Islet of Langerhans (tissue), 1 donor: ENCODE measurements at regions not wholly inside any gene's neighbourhood (a gene's known extent, or its start where the extent isn't known, plus 50 kb on each side); places are given as distances from the start of the nearest gene placed in this dataset.
"Not testable (repeated sequence)": the region's sequence is repeated elsewhere in the genome, so short reads cannot be mapped to it uniquely, and the experiment has no call there.

ENCODE experiments used
- FAIRE-seq: peaks from one replicate; lab custom pipeline; 2011; peaks lifted over from hg19 to GRCh38; lab: Jason Lieb, UNC

DNA sequence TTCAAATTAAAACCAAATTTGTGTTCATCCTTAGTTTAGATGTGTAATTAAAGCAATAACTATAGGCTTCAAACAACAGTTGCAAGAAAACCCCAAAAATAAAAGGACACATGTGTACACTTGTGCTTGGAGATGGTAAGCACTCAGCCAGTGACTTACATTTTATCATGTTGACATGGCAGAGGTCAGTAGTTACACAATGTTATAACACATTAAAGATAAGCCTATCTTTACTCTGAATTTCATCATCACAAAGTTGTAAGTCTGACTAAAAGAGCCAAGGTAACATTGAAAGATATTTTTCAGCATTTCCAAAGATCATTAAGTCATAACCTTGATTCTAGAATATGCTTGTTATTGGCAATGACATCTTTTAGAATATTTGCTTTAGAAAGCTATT lies 98.5 kb upstream of the PNPLA4 start:
- peak; percentile 33 for FAIRE-seq

DNA sequence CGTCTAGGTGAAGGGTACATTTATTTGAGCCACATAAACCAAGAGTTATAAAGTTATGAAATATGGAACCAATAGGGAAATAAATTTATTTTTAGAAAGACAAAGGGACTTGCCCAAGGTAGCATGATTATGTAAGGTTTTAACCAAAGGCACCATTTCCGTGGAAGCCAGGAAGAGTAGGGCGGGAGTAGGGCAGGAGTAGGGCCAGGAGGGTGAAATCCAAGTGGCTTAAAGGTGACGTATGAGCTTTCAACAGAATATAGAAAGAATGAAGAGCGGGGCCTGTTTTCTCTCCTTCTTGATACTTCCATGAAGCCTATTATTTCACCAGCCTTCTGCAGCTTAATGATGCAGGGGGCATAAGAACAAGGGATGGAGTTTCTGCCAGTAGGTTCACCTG lies 91.7 kb upstream of the PNPLA4 start:
- no peak for FAIRE-seq

DNA sequence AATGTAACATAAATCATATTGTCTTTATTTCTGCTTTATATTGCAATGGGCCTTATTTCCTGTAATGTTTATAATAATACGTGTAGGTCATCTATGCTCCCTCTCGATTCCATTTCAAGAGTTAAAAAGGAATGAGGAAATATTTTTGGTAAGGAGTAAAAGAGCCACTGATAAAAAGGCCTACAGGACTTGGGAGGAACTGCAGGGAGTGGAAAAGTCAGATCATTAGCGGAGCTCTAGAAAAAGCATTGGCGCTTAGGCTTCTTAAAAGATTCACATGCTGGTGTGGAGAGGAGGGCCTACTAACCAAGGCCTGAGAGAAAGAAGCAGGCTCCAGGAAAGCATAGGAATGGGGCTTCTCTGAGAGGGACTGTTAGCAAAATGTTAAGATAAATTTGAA lies 82.9 kb upstream of the PNPLA4 start:
- FAIRE-seq, result no peak

DNA sequence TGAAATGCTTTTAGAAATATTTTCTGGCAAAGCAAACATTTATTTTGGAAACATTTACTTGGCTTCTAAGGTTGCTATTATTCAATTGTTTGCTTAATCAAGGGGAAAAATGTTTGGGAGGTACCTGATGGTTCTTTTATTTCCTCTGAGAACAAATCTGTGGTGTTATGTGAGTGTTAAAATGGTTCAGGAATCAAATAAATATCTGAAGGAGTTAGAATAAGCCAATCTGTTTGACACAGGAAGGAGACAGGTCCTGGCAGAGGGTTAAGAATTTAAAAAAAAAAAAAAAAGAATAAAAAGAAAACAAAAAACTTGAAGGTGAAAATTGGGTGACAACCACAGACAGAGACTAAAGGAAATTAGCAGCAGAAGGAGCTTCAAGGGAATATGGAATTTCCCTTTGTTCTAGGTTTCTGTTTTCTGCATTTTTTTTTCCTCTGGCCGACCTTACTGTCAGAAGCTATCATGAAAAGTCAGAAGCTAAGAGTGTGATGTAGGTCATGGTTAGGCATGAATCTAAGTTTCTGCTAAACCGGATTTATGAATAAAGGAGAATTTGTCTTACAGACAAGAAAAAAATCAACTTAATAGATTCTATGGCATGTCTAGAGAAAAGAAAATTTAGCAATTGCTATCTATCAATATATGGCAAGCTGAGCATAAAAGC lies 78.6 kb upstream of the PNPLA4 start:
- no peak for FAIRE-seq

DNA sequence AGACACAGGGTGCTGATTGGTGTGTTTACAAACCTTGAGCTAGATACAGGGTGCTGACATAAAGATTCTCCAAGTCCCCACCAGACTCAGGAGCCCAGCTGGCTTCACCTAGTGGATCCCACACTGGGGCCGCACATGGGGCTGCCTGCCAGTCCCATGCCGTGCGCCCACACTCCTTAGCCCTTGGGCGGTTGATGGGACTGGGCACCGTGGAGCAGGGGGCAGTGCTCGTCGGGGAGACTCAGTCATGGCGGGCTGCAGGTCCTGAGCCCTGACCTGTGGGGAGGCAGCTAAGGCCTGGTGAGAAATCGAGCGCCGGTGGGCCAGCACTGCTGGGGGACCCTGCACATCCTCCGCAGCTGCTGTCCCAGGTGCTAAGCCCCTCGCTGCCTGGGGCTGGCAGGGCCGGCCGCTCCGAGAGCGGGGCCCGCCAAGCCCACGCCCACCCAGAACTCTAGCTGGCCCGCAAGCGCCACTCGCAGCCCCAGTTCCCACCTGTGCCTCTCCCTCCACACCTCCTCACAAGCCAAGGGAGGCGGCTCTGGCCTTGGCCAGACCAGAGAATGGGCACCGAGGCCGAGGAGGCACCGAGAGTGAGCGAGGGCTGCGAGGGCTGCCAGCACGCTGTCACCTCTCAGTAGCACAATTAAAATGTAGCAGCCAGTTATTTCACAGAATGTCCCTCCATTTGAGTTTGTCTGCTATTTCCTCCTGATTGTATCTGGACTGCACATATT lies 76.1 kb upstream of the PNPLA4 start:
- no peak for FAIRE-seq

DNA sequence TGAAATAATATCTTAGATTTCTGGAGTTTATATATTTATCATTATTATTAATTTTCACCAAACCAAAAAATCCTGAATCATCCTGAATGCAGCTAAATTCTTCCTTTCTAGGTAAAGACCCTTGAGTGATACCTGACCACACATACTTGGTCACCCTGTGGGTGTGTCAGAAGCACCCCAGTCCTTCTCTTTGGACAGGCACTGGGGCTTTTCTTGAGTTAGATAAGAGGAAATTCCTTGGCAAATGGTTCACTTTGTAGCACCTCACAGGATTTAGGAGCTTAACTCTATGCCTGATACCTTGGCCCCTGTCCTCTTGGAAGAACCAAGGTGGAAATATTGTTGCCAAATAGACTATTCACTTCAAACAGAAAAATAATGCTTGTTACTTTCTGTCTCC lies 69.6 kb upstream of the PNPLA4 start:
- FAIRE-seq, result no peak

DNA sequence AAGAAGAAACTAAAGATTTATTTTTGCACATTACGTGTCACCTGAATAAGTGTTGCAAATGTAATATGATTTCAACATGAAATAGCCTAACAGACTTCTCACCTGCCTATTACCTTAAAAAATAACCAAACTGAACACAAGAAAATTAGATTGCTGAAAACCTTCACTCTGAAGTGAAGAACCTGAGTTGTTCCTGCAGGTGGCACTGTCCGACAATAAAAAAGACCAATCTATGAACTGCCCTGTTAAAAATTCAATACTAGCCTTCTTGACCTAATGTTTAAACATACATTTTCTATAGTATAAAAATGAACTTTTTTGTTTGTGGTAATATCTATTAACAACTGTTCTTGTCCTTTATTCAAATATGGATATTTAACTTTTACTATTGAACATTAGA lies 69.2 kb upstream of the PNPLA4 start:
- peak; percentile 95 for FAIRE-seq

- no peak for FAIRE-seq
Measured at GRCh38 chrX:7993873-7994272, 66.7 kb upstream of the PNPLA4 start.

GRCh38 chrX:7988013-7988759 lies 61.0 kb upstream of the PNPLA4 start:
- peak; percentile 78 for FAIRE-seq

DNA sequence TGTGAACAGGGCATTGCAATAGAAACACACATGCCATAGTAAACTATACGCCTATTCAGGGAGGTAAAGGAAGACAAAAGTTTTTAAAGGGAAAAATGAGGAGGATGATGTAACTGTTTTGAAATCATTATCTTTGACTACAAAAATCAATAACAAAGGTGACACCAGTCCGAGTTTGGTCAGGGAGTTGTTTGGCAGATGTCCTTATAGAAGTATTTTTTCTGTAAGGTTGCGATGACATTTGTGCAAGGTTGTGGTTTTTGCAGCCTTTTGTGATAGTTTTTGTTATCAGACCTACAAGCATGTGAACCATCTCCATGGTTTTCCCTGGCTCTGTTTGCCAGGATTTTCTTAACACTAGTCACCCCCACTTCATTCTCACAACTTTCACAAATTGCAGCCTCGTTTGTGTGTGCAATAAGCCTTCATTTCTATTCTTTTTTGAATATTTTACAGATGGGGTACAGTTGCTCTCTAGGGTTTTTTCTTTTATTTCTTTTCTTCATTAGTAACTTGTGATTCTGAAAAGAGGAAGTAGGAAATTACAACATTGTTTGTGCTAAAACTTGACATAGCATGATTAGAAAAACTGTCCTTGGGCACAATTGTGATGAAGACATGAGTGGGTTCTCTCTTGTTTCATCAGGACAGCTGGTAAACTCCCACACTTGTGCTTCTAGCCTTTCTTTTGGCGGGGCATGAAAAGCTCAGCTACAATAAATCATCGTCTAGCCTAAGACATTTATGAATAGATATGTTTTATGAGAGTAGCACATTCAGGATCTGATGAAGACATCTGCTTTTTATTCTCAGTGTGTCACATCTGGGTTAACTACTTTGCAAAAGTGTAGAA lies 60.2 kb upstream of the PNPLA4 start:
- no peak for FAIRE-seq

- FAIRE-seq, result not testable (repeated sequence)
Measured at GRCh38 chrX:7986738-7987137, 59.5 kb upstream of the PNPLA4 start.

DNA sequence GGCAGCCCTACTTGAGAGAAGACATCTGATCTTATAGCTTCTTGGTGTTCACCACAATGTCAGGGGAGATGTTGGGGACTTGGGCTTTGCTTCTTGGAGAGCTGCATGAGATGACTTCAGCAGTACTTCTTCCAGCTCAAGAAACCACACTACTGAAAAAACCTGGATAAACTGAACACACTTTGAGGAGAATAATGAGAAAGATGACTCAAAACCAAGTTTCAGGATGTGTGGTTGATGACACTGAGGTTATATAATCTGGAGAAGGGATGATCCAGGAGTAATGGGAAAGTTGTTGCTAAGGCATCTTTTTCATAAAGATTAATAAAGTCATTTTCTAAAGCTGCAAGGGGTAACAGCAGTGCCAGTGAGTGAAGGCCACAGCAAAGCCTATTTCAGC lies 58.4 kb upstream of the PNPLA4 start:
- FAIRE-seq, result no peak

DNA sequence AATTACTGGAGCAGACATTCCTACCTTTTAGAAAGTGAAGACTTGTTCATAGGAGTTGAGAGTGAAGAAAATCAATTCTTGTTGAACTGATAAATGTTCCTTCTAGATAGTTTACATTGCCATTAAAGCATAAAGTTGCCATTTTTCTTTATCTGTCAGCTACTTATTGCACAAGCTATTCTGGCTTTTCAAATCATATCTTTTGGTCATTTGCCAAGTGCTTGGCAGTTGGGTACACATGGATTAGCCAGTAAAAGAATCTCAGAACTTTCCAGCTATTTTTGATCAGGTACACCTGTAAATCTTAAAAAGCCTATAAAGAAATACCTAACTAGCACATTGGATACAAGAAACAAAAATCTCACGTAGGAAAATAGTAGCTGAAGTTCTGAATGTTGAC lies 56.4 kb upstream of the PNPLA4 start:
- peak; percentile 36 for FAIRE-seq
